ENCODE measurements at regions not wholly inside any gene's neighbourhood (a gene's known extent, or its start where the extent isn't known, plus 50 kb on each side); places are given as distances from the start of the nearest gene placed in this dataset.
A peak's percentile ranks its signal among the peaks of the same experiment; 100 is the strongest.
"Not testable (repeated sequence)": the region's sequence is repeated elsewhere in the genome, so short reads cannot be mapped to it uniquely, and the experiment has no call there.

DNA sequence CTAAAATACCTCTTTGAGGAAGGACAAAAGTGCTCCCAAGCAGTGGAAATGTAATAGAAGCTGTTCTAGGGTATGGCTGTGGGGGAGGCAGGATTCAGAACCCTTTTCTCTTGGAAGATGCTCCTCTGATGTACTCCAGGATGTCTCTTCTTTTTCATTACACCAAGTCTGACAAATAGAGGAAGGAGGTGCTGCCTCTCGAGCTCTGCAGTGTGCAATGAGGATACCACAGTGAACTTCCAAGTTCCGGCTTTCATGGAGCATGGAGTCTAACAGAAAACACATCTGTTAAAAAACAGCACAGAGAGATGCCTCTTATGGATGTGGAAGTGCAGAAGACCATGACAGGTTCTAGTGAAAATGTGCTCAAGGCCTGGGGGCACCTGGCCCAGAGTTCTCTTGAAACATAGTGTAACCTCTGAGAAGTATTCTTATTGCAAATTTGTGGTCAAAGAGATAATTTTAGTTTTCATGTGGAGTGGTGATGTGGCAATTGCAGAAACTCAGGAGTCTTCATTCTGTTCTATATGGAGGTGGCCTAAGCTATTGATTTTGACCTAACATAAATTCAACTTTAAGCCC lies 362.0 kb upstream of the CITED2 start:
- peak; percentile 17 for DNase-seq
- in situ Hi-C loops (cut with MboI; ENCODE audit: low pct_unique_long_range_greater_than_20kb, low sequenced_read_pairs): no loop called here

DNA sequence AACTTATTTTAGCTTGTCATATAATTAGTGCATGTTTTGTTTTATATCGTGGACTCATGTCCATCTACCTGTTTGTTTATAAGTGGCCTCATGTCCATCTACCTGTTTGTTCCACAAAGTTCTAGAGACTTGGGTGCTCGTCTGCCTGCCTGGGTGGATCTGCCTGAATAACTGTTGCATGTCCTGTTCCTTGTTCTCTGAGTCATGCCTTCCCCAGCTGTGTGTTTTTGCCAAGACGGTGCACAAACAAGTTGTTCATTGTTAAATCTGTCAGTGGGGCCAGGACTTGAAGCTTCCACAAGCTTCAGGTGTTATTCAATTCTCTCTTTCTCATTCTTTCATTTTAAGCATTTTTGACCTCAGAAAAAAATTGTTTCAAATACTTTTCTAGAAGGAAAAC lies 358.0 kb upstream of the CITED2 start:
- in situ Hi-C loops (cut with MboI; ENCODE audit: low pct_unique_long_range_greater_than_20kb, low sequenced_read_pairs): no loop called here
- DNase-seq: no peak

DNA sequence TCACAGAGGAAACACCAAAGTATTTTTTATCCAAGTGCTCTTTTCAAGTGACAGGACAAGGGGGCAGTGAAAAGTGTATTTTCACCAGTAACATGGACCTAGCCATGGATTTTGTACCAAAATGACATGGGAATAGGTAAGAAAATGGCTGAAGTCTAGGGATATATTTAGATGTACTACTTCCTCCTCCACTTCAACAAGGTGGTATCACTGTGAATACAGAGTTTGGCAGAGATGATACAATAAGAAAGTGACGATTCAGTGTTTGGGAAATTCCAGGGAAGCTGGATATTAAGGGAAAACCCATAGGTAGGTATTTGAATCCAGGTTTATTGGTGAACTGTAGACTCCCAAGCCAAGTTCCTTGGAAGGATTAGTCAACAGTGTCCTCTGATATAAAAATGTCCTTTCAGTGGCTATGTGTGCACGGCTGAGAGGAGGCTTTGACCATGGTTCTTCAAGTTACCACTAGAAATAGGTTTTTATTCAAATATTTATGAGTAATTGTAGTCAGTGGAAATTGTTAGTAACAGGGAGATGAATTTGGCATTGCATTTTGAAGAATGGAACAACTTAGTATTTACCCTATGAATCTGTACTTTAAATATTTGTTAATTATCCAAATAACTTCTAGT lies 356.0 kb upstream of the CITED2 start:
- DNase-seq: no peak
- in situ Hi-C loops (cut with MboI; ENCODE audit: low pct_unique_long_range_greater_than_20kb, low sequenced_read_pairs): no loop called here

DNA sequence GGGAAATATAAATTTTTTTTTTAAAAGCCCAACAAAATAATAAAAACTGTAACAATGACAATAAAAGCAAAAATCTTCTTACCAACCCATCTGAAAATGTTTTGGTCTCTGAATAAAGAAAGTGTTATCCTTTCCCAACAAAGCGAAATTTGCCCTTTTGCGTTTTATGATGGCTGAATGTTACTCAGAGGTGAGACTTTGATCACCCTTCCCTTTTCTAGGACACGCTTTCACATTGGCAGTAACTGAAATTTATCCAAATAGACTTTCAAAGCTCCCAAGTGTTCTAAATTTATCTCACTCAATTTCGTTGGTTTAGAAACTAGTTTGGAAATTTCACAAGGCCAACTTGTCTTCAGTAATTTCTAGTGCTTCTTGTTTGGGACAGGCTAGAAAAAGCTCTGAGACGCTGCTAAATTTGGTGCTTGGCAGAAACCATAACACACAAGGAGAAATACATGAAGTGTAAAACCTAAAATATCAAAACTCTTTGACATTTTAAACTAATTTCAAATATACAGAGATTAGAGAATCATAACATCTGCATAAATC lies 354.5 kb upstream of the CITED2 start:
- no peak for DNase-seq
- in situ Hi-C loops (cut with MboI; ENCODE audit: low pct_unique_long_range_greater_than_20kb, low sequenced_read_pairs): no loop called here

DNA sequence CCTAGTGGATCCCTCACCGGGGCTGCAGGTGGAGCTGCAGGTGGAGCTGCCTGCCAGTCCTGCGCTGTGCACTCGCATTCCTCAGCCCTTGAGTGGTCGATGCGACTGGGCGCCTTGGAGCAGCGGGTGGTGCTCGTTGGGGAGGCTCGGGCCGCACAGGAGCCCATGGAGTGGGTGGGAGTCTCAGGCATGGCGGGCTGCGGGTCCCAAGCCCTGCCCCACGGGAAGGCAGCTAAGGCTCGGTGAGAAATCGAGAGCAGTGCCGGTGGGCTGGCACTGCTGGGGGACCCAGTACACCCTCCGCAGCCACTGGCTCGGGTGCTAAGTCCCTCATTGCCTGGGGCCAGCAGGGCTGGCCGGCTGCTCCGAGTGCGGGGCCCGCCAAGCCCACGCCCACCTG lies 351.8 kb upstream of the CITED2 start:
- in situ Hi-C loops (cut with MboI; ENCODE audit: low pct_unique_long_range_greater_than_20kb, low sequenced_read_pairs): not testable (repeated sequence)

DNA sequence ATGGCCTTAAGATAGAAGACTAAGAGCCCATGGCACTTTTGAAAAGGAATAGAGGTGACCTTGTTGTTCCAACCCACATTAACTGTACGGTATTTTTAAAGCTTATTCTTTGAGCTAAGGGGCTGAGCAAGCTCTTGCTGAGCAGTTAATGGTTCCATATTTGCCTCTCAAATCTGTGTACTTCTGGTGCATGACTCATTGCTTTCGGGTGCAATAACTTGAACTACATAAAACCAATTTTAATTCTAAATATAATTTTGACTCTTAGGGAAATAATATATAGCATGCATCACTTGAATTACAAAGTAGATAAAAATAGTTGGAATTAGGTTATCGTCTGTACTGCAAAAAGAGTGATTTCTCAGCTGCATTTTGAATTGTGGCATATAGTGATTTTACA lies 348.1 kb upstream of the CITED2 start:
- DNase-seq: no peak
- in situ Hi-C loops (cut with MboI; ENCODE audit: low pct_unique_long_range_greater_than_20kb, low sequenced_read_pairs): no loop called here

More for the DNA sequence above, 351.8 kb upstream of the CITED2 start:
- not testable (repeated sequence) for DNase-seq

DNA sequence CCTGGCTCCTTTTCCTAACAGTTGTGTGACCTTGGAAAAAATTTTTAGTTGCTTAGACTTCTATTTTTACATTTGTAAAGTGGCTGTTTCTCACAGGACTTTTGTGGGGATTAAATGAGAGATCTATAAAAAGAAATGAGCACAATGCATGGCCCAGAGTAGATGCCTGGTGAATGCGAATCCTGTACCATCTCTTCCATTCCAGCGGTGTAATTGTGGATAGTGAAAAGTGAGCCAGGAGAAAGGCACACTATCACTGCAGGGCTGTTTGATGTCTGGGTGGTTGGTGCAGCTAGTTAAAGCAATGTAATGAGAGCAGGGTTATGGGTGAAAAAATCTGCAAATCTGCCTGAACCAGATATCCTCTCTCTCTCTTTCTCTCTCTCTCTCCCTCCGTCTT lies 347.5 kb upstream of the CITED2 start:
- no peak for DNase-seq
- in situ Hi-C loops (cut with MboI; ENCODE audit: low pct_unique_long_range_greater_than_20kb, low sequenced_read_pairs): no loop called here

DNA sequence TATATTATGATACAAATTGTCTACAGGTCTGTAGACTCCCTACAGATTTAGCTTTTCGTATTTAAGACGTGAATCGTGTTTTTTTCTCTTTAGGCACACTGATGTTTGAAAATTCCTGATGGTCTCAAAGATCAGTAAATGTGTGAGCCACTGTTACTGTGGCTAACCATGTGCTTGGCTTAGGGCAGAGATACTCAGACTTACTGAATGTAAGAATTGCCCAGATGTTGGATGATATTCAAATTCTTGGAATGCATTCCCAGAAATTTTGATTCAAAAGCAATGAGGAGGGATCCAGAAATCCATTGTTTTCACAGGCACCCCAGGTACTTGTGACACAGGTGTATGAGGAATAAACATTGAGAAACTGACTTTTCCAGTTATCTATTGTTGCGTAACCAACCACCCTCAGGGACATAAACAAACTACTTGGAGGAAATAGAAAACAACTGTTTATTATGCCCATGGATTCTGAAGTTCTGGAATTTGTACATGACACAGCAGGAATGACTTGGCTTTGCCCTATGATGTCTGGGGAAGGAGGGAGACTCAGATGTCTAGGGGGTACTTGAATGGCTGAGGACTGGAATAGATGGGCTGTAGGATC lies 339.6 kb upstream of the CITED2 start:
- in situ Hi-C loops (cut with MboI; ENCODE audit: low pct_unique_long_range_greater_than_20kb, low sequenced_read_pairs): no loop called here
- no peak for DNase-seq

DNA sequence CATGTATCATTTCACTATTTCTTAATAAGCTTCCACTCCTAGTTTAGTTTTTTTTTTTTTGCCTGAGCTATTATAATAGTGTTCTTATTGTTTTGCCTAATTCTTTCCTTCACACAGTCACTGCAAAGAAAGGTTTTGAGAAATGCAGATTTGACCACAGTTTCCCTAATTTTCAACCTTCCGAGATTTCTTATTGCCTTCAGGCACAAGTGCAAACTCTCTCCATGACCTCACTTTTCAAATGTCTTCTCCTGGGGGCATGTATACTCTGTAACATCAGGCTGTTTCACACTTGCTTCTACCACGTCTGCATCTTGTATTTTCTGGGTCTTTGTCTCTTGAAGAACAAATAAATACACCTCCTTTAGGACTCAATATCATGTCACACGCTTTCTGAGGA lies 339.0 kb upstream of the CITED2 start:
- DNase-seq: no peak
- in situ Hi-C loops (cut with MboI; ENCODE audit: low pct_unique_long_range_greater_than_20kb, low sequenced_read_pairs): no loop called here

DNA sequence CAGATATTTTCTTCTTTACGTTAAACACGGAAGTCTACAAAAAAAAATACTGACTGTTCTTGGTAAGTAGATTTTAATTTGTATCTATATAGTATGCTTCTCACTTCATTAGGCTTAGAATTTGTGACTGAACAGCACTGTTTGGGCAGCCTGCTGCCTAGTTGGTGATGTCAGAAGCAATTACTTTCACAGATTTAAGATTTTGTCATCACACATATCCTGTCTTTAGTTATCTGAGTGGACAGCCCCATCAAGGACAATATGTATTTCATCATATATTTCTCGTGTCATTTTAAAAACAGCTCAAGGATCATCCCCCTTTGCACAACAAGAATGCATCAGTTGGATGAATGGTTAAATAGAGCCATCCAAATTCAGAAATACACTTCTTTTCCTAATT lies 338.4 kb upstream of the CITED2 start:
- in situ Hi-C loops (cut with MboI; ENCODE audit: low pct_unique_long_range_greater_than_20kb, low sequenced_read_pairs): no loop called here
- no peak for DNase-seq

DNA sequence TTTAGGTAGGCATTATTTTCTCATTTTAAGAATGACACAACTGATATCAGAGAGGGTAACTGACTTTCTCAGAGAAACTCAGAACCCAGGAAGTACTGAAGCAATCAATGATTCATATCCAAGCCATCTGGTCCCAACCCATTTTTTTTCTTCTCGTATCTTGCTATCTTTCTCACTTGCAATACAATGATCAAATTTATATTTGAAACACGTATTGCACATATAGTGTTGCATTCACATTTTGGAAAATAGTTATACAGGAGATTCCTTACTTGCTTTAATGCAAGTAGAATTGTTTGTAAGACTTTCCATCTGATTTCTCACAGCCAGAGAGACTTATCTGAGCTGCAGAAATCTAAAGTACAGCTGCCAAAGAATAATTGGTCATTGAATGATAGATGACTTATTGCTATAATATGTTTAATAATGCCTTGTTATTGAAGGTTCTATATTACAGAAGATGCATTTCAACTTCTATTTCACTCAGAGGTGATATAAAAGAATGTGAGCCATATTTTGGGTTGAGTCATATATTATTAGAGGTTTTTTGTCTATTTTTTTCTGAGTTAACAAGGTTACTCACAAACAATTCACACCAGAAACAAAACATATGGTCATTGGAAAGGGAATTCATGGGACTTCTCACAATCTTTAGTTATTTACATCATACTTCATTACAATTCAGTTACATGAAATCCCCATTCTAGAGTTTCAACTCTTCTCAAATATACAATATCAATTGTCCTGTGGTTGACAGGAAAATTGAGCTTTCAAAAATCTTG lies 337.5 kb upstream of the CITED2 start:
- DNase-seq: no peak
- in situ Hi-C loops (cut with MboI; ENCODE audit: low pct_unique_long_range_greater_than_20kb, low sequenced_read_pairs): no loop called here

DNA sequence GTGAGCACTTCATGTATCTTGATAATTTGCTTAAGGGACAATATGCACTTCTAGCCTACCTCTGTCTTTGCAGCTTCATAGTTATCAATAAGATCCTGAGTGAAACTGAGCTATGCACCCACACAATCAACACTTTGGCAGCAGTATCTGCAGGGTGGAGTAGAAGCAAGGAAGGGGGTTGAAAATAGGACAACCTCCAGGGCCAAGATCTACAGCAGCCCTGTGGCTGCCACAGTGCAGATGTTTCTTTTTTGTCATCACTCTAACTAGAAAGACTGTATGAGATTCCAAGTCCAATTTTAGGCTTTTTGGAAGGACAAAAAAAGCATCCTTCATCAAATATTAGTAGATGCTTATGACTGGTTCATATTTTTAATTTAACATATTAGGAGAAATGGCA lies 336.1 kb upstream of the CITED2 start:
- DNase-seq: no peak
- in situ Hi-C loops (cut with MboI; ENCODE audit: low pct_unique_long_range_greater_than_20kb, low sequenced_read_pairs): no loop called here

DNA sequence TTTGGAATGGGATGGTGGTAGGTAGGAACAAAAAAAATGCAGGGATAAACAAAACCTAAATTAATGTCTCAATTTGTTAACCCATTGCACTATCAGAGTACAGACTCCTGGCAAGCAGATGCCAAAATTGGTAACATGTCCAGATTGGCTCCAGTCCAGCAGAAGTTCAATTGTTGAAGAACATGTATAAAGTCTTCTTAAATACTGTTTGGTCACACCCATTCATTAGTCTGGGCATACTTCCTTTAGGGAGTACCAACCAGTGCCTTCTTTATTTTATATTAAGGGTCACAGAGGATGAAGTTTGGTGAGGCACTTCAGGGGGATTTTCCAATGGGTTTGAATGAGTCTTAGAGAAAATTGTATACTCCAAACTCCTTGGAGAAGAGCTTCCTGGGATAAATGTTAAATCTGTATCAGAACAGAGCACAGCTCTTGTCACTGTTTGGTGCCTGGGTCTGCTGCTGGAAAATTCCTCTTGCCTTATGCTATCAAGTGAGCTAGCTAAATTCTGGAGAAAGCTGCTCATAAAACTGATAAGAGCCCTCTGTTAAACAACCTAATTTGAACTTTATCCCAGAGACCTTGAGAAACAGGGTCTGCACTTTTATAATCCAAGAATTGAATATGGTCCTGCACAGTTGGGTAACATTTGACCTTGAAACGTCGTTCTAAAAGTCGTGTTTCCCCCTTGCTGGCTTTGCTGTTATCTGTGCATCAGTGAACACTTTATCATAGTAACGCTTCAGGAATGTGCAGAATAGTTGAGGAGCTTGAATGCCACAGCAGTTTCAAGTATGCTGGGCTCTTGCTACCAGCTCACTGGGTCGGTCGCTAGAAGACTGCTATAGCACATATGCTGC lies 334.1 kb upstream of the CITED2 start:
- in situ Hi-C loops (cut with MboI; ENCODE audit: low pct_unique_long_range_greater_than_20kb, low sequenced_read_pairs): no loop called here
- no peak for DNase-seq

DNA sequence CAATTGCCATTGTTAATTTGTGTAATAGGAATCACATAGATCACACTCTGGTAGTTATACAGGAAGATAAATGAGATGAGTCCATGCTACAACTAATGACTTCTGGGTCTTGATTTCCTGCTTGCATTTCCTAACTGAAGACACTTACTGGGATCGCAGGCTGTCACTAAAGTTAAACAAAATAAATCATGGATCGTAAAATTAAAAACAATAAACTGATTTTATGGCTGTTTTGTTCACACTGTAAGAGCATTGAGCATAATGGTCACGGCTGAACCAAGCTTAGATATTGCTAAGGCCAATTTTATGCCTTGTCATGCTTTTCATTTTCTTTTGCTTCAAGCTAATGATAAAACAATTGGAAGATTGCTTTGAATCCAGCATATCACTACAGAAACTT lies 332.5 kb upstream of the CITED2 start:
- DNase-seq: no peak
- in situ Hi-C loops (cut with MboI; ENCODE audit: low pct_unique_long_range_greater_than_20kb, low sequenced_read_pairs): no loop called here

DNA sequence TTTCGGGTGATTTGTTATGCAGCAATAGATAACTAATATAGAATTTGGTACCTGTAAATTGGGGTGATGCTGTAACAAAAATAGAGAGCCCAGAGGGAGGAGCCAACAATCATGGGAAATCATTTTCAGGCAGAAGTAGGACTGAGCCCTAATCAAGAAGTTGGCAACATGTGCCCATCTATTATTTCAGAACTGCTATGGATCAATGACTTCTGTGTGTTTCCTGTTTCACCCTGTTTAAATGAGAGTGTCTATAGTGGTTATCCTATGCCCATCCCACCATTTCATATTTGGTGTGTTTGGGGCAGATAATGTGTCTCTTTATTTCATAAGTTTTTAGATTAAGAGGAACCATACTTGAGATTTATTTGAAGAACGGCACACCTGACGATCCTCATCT lies 330.8 kb upstream of the CITED2 start:
- in situ Hi-C loops (cut with MboI; ENCODE audit: low pct_unique_long_range_greater_than_20kb, low sequenced_read_pairs): no loop called here
- DNase-seq: no peak

DNA sequence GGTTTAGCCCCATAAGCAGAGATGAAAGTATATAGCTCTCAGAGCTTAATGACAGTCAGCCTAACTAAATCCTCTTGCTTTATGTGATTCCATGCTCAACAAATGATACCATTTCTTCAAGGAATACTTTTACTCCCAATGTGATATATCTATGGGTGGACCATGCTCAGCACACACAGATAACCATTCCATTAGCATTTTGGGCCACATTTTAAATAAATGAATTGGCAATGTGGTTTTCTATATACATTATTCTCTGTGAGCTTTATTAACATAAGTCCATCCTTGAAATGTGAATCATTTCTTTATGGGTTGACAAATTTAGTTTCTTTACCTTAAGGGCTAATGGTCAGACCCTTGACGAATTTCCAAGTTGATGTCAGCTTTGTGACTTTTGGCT lies 329.3 kb upstream of the CITED2 start:
- DNase-seq: no peak
- in situ Hi-C loops (cut with MboI; ENCODE audit: low pct_unique_long_range_greater_than_20kb, low sequenced_read_pairs): no loop called here

DNA sequence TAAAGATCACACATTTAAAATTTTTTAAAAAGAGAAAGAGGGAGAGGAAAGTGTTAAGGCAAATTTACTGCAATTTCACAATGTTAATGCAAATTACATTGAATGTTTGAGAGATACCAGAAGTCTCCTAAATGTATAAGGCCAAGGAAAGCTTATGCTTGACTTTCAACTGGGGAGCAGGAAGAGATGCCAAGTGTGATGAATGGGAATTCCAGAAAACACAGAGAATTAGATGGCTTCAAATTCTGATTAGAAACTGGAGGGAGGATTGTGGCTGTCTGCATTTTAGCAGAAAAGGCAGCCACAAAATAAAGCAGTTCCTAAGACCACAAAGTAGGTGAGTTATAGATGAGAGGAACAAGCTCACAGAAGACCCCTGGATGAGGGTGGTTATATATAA lies 328.3 kb upstream of the CITED2 start:
- DNase-seq: no peak
- in situ Hi-C loops (cut with MboI; ENCODE audit: low pct_unique_long_range_greater_than_20kb, low sequenced_read_pairs): no loop called here

DNA sequence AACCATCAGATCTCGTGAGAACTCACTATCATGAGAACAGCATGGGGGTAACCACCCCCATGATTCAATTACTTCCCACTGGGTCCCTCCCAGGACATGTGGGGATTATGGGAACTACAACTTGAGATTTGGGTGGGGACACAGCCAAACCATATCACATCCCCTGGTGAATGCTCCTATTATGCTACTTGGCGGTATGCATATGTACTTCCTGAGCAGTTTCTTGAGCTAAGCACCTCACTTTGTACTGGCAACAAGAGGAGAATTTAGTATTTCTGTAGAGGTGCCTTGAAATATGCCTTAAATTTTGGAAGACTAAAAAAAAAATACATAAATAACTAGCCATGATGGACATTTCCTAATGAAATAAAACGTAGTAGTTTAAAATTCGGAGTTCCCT lies 327.2 kb upstream of the CITED2 start:
- DNase-seq: no peak
- in situ Hi-C loops (cut with MboI; ENCODE audit: low pct_unique_long_range_greater_than_20kb, low sequenced_read_pairs): no loop called here

DNA sequence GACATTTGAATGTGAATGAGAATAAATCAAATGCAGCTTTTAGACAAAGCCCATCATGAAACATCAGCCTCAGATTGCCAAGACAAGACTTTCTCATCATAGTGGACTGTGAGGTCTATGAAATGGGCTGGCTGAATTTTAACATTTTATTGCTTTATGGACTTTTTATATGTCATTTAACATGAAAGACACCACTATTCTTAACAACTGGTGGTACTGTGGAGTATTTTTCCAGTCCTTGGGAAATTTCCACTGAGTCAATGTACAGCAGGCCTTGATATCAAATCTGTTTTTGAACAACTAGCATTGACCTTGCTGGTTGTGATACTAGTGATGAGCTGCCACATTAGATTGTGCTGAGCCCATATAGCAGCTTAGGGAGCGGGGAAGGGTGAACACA lies 326.6 kb upstream of the CITED2 start:
- in situ Hi-C loops (cut with MboI; ENCODE audit: low pct_unique_long_range_greater_than_20kb, low sequenced_read_pairs): no loop called here
- no peak for DNase-seq
